Neural progenitor cell (in vitro differentiated cells): ENCODE measurements at regions not wholly inside any gene's neighbourhood (a gene's known extent, or its start where the extent isn't known, plus 50 kb on each side); places are given as distances from the start of the nearest gene placed in this dataset.

Experiments
- DNase-seq: peaks from one replicate; pipeline ENCODE4 v3.0.0-alpha.2; 2016; ENCODE audit warnings: low spot score
- H2AFZ ChIP-seq: fragments of 200-600 bp; sonication (generic); replicated peaks from 2 replicates; pipeline ENCODE4 v1.6.1; 2016; ENCODE audit warnings: antibody characterized with exemption
- H3F3A ChIP-seq: fragments of 200-600 bp; sonication (generic); 2 replicates; pipeline ENCODE4 v1.6.1; 2016; ENCODE audit warnings: antibody characterized with exemption, low read depth
- H3K27ac ChIP-seq: fragments of 200-600 bp; sonication (generic); 2 replicates; pipeline ENCODE4 v1.5.1; 2016; ENCODE audit warnings: mild to moderate bottlenecking
- H3K27me3 ChIP-seq: fragments of 200-600 bp; sonication (generic); 2 replicates; pipeline ENCODE4 v1.6.1; 2016; ENCODE audit warnings: mild to moderate bottlenecking, moderate library complexity
- H3K36me3 ChIP-seq: fragments of 200-600 bp; sonication (generic); 2 replicates; pipeline ENCODE4 v1.5.1; 2016
- H3K4me1 ChIP-seq: fragments of 200-600 bp; sonication (generic); 2 replicates; pipeline ENCODE4 v1.6.1; 2016; ENCODE audit warnings: mixed run types
- H3K4me2 ChIP-seq: fragments of 200-600 bp; sonication (generic); 2 replicates; pipeline ENCODE4 v1.6.1; 2016
- H3K4me3 ChIP-seq: fragments of 200-600 bp; sonication (generic); 2 replicates; pipeline ENCODE4 v1.5.1; 2016
- H3K79me2 ChIP-seq: fragments of 200-600 bp; sonication (generic); 2 replicates; pipeline ENCODE4 v1.6.1; 2016; ENCODE audit warnings: low read depth
- H3K9ac ChIP-seq: fragments of 200-600 bp; sonication (generic); 2 replicates; pipeline ENCODE4 v1.6.1; 2016
- H3K9me3 ChIP-seq: fragments of 200-600 bp; sonication (generic); 2 replicates; pipeline ENCODE4 v1.5.1; 2016; ENCODE audit warnings: low read depth
- H4K20me1 ChIP-seq: fragments of 200-600 bp; sonication (generic); 2 replicates; pipeline ENCODE4 v1.6.1; 2016; ENCODE audit warnings: low read depth
- H3K27ac Mint-ChIP-seq: 3 replicates; pipeline ENCODE4 v1.8.0; 2021; ENCODE audit warnings: mixed read lengths
- H3K27me3 Mint-ChIP-seq: 2 replicates; pipeline ENCODE4 v1.8.0; 2022; ENCODE audit warnings: low read depth, mild to moderate bottlenecking, inconsistent platforms, moderate library complexity, mixed read lengths; ENCODE audit not compliant: insufficient read depth
- H3K36me3 Mint-ChIP-seq: 3 replicates; pipeline ENCODE4 v1.8.0; 2021; ENCODE audit warnings: mixed read lengths
- H3K4me1 Mint-ChIP-seq: 3 replicates; pipeline ENCODE4 v1.8.0; 2021; ENCODE audit warnings: mixed read lengths
- H3K4me3 Mint-ChIP-seq: 3 replicates; pipeline ENCODE4 v1.8.0; 2021; ENCODE audit warnings: mild to moderate bottlenecking, moderate library complexity, mixed read lengths
- H3K9me3 Mint-ChIP-seq: 3 replicates; pipeline ENCODE4 v1.8.0; 2020; ENCODE audit warnings: mixed read lengths
- CTCF ChIP-seq: fragments of 200-600 bp; sonication (generic); IDR thresholded peaks from 2 replicates; pipeline ENCODE4 v1.5.1; 2017; ENCODE audit warnings: antibody characterized with exemption, mild to moderate bottlenecking
- EZH2 ChIP-seq: fragments of 200-600 bp; sonication (generic); IDR thresholded peaks from 2 replicates; pipeline ENCODE4 v1.6.1; 2017; ENCODE audit warnings: antibody characterized with exemption, mild to moderate bottlenecking, moderate library complexity
- EZH2phosphoT487 ChIP-seq: fragments of 200-600 bp; sonication (generic); IDR thresholded peaks from 2 replicates; pipeline ENCODE4 v1.6.1; 2017; ENCODE audit warnings: antibody characterized with exemption

GRCh38 chr7:20513897-20514296, 101.6 kb upstream of the ABCB5 start:
- H4K20me1 ChIP-seq, result no peaks in the 10 kb centered on the region
- no peaks in the 10 kb centered on the region for H3K36me3 Mint-ChIP-seq
- H3K4me2 ChIP-seq, result no peak overlapping the region
- H3K4me1 ChIP-seq, result no peaks in the 10 kb centered on the region
- no peak overlapping the region for H3K4me3 Mint-ChIP-seq
- no peaks in the 10 kb centered on the region for H3K27me3 Mint-ChIP-seq
- no peak overlapping the region for H3K9ac ChIP-seq
- no peak overlapping the region for H3K4me3 ChIP-seq
- H3K27me3 ChIP-seq, result no peaks in the 10 kb centered on the region
- H3K27ac Mint-ChIP-seq, result no peak overlapping the region
- no peaks in the 10 kb centered on the region for H3K9me3 ChIP-seq
- H3K4me1 Mint-ChIP-seq, result peaks cover 18% of the 10 kb centered on the region
- H3F3A ChIP-seq, result no peaks in the 10 kb centered on the region
- H3K27ac ChIP-seq, result no peak overlapping the region
- no peaks in the 10 kb centered on the region for H3K36me3 ChIP-seq
- TF ChIP-seq CTCF, result no peak
- no peak for TF ChIP-seq EZH2phosphoT487
- no peak for TF ChIP-seq EZH2
- no peak for DNase-seq
- H3K79me2 ChIP-seq, result no peaks in the 10 kb centered on the region
- H2AFZ ChIP-seq, result no peak overlapping the region
- no peaks in the 10 kb centered on the region for H3K9me3 Mint-ChIP-seq

GRCh38 chr7:20514364-20514763, 101.1 kb upstream of the ABCB5 start:
- Histone ChIP-seq H3K36me3 (no peaks in the 10 kb centered on the region), H3F3A (no peaks in the 10 kb centered on the region), H3K9me3 (no peaks in the 10 kb centered on the region), H3K27ac (no peak overlapping the region), H3K4me2 (no peak overlapping the region), H3K4me3 (no peak overlapping the region), H2AFZ (no peak overlapping the region), H3K9ac (no peak overlapping the region), H4K20me1 (no peaks in the 10 kb centered on the region), H3K79me2 (no peaks in the 10 kb centered on the region), H3K4me1 (no peaks in the 10 kb centered on the region), H3K27me3 (no peaks in the 10 kb centered on the region)
- Mint-ChIP-seq H3K9me3 (no peaks in the 10 kb centered on the region), H3K4me3 (no peak overlapping the region), H3K27ac (no peak overlapping the region), H3K27me3 (no peaks in the 10 kb centered on the region), H3K36me3 (no peaks in the 10 kb centered on the region), H3K4me1 (peaks cover 14% of the 10 kb centered on the region)
- TF ChIP-seq CTCF, result no peak
- DNase-seq, result no peak

GRCh38 chr7:20519645-20520044, 95.8 kb upstream of the ABCB5 start:
- Histone ChIP-seq H3K9ac (no peak overlapping the region), H3K9me3 (no peaks in the 10 kb centered on the region), H3K27ac (no peak overlapping the region), H4K20me1 (no peaks in the 10 kb centered on the region), H3K79me2 (no peaks in the 10 kb centered on the region), H3K4me3 (no peak overlapping the region), H2AFZ (no peak overlapping the region), H3K36me3 (no peaks in the 10 kb centered on the region), H3K4me1 (no peaks in the 10 kb centered on the region), H3K4me2 (no peak overlapping the region), H3F3A (no peaks in the 10 kb centered on the region), H3K27me3 (no peaks in the 10 kb centered on the region)
- Mint-ChIP-seq H3K36me3 (no peaks in the 10 kb centered on the region), H3K27ac (no peak overlapping the region), H3K4me3 (no peak overlapping the region), H3K4me1 (peaks cover 6% of the 10 kb centered on the region), H3K27me3 (no peaks in the 10 kb centered on the region), H3K9me3 (peaks cover 3% of the 10 kb centered on the region)
- no peak for DNase-seq
- TF ChIP-seq CTCF, result no peak
- TF ChIP-seq EZH2, result no peak
- TF ChIP-seq EZH2phosphoT487, result no peak

- H3K9me3 Mint-ChIP-seq, result peaks cover 3% of the 10 kb centered on the region
- H3K27ac Mint-ChIP-seq, result no peak overlapping the region
- H3K27me3 Mint-ChIP-seq, result no peaks in the 10 kb centered on the region
These were observed 94.9 kb upstream of the ABCB5 start for GRCh38 chr7:20520530-20520929.

More at GRCh38 chr7:20520530-20520929, 94.9 kb upstream of the ABCB5 start:
- no peak overlapping the region for H3K4me3 ChIP-seq
- H3K36me3 Mint-ChIP-seq, result no peaks in the 10 kb centered on the region
- H3K27me3 ChIP-seq, result no peaks in the 10 kb centered on the region
- no peaks in the 10 kb centered on the region for H4K20me1 ChIP-seq
- H3K4me2 ChIP-seq, result no peak overlapping the region
- peaks cover 4% of the 10 kb centered on the region for H3K4me1 ChIP-seq
- H3K9me3 ChIP-seq, result no peaks in the 10 kb centered on the region
- H3K4me3 Mint-ChIP-seq, result no peak overlapping the region
- H3K79me2 ChIP-seq, result no peaks in the 10 kb centered on the region
- DNase-seq, result no peak
- no peaks in the 10 kb centered on the region for H3K36me3 ChIP-seq
- no peak for TF ChIP-seq CTCF
- no peak for TF ChIP-seq EZH2phosphoT487
- no peak for TF ChIP-seq EZH2
- no peak overlapping the region for H3K27ac ChIP-seq
- peaks cover 6% of the 10 kb centered on the region for H3K4me1 Mint-ChIP-seq
- H3K9ac ChIP-seq, result no peak overlapping the region
- no peaks in the 10 kb centered on the region for H3F3A ChIP-seq
- H2AFZ ChIP-seq, result no peak overlapping the region
